ENCODE measurements at regions not wholly inside any gene's neighbourhood (a gene's known extent, or its start where the extent isn't known, plus 50 kb on each side); places are given as distances from the start of the nearest gene placed in this dataset.

DNA sequence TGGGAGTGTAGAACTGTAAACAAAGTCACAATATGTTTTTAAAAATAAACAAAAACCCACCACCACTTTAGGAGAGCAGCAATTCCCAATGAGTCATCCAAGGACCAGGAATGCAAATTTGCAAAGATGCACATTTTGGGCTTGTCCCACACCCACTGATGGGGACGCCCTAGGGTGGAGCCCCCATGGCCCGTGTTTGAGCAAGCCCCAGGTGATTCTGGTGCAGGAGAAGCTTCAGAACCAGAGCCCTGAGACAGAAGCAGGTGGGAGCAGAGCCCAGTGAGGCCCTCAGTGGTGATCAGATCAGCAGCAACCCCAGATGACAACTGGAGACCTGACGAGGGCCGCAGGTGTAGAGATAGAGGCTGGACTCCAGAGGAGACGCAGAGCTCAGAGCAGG, 55.1 kb upstream of the PFKP start:
- TF ChIP-seq, protein P1, sequence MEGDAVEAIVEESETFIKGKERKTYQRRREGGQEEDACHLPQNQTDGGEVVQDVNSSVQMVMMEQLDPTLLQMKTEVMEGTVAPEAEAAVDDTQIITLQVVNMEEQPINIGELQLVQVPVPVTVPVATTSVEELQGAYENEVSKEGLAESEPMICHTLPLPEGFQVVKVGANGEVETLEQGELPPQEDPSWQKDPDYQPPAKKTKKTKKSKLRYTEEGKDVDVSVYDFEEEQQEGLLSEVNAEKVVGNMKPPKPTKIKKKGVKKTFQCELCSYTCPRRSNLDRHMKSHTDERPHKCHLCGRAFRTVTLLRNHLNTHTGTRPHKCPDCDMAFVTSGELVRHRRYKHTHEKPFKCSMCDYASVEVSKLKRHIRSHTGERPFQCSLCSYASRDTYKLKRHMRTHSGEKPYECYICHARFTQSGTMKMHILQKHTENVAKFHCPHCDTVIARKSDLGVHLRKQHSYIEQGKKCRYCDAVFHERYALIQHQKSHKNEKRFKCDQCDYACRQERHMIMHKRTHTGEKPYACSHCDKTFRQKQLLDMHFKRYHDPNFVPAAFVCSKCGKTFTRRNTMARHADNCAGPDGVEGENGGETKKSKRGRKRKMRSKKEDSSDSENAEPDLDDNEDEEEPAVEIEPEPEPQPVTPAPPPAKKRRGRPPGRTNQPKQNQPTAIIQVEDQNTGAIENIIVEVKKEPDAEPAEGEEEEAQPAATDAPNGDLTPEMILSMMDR (IDR thresholded peaks at IDR 0.05), result no peak
- no peak for TF ChIP-seq POLR2A (IDR thresholded peaks at IDR 0.05)
